ENCODE measurements at regions not wholly inside any gene's neighbourhood (a gene's known extent, or its start where the extent isn't known, plus 50 kb on each side); places are given as distances from the start of the nearest gene placed in this dataset.

GRCh38 chr4:72935462-72935861 lies 134.1 kb downstream of the COX18 start:
- no peak for TF ChIP-seq CTCF (IDR thresholded peaks at IDR 0.05)
- no peak for TF ChIP-seq POLR2A (IDR thresholded peaks at IDR 0.05)

Measured in esophagus squamous epithelium (tissue), 4 donors.